ENCODE measurements at regions not wholly inside any gene's neighbourhood (a gene's known extent, or its start where the extent isn't known, plus 50 kb on each side); places are given as distances from the start of the nearest gene placed in this dataset.

DNA sequence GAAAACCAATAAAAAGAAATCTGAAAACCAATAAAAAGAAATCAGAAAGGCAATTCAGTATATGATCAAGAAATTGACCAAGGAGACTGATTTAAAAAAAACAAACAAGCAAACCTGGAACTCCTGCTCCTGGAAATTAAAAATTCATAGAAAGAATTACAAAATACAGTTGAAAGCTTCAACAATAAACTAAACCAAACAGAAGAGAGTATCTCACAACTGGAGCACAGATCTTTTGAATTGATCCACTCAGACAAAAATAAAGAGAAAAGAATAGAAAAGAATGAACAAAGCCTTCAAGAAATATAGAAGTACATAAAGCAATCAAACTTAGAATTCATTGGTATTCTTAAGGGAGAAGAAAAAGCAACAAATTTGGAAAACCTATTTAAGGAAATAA is 271.4 kb downstream of the MBNL1 start:
- no peak overlapping the region for H3K27ac ChIP-seq (ENCODE audit: low read depth, low read length)
- no peak for DNase-seq
- TF ChIP-seq, protein P1, sequence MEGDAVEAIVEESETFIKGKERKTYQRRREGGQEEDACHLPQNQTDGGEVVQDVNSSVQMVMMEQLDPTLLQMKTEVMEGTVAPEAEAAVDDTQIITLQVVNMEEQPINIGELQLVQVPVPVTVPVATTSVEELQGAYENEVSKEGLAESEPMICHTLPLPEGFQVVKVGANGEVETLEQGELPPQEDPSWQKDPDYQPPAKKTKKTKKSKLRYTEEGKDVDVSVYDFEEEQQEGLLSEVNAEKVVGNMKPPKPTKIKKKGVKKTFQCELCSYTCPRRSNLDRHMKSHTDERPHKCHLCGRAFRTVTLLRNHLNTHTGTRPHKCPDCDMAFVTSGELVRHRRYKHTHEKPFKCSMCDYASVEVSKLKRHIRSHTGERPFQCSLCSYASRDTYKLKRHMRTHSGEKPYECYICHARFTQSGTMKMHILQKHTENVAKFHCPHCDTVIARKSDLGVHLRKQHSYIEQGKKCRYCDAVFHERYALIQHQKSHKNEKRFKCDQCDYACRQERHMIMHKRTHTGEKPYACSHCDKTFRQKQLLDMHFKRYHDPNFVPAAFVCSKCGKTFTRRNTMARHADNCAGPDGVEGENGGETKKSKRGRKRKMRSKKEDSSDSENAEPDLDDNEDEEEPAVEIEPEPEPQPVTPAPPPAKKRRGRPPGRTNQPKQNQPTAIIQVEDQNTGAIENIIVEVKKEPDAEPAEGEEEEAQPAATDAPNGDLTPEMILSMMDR (conservative IDR thresholded peaks at IDR 0.05): no peak
- peaks cover 5% of the 10 kb centered on the region for H3K27me3 Mint-ChIP-seq (ENCODE audit: insufficient read depth)
- H3K36me3 Mint-ChIP-seq (ENCODE audit: low read depth): no peaks in the 10 kb centered on the region
- H3K4me3 Mint-ChIP-seq: no peak overlapping the region
- no peaks in the 10 kb centered on the region for H3K4me1 ChIP-seq (ENCODE audit: control insufficient read depth, insufficient read depth, low read length)
- H3K9ac ChIP-seq (ENCODE audit: extremely low read depth, low read length, poor library complexity, severe bottlenecking): no peak overlapping the region
- H3K36me3 ChIP-seq (ENCODE audit: control insufficient read depth, insufficient read depth, low read length): no peaks in the 10 kb centered on the region
- no peak overlapping the region for H3K4me3 ChIP-seq (ENCODE audit: low read length)
- no peaks in the 10 kb centered on the region for H3K4me1 Mint-ChIP-seq
- H3K9me3 ChIP-seq (ENCODE audit: control insufficient read depth, low read length): no peaks in the 10 kb centered on the region
- no peak overlapping the region for H3K27ac Mint-ChIP-seq
- no peaks in the 10 kb centered on the region for H3K27me3 ChIP-seq (ENCODE audit: control insufficient read depth, insufficient read depth, low read length, poor library complexity, severe bottlenecking)
- peaks cover 6% of the 10 kb centered on the region for H3K9me3 Mint-ChIP-seq

DNA sequence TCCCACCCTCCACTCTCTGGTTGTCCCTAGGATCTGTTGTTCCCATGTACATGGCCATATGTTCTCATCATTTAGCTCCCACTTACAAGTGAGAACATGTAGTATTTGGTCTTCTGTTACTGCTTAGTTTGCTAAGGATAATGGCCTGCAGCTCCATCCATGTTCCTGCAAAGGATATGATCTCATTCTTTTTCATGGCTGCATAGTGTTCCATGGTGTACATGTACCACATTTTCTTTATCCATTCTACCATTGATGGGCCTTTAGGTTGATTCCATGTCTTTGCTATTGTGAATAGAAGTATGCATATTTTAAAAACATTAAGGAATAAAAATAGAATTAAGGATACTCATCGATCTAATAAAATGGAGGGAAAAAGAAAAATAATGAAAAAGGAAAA is 278.4 kb downstream of the MBNL1 start:
- H3K4me1 ChIP-seq (ENCODE audit: control insufficient read depth, insufficient read depth, low read length): no peaks in the 10 kb centered on the region
- Mint-ChIP-seq H3K27me3 (ENCODE audit: insufficient read depth) (no peaks in the 10 kb centered on the region), H3K27ac (no peak overlapping the region), H3K4me1 (no peaks in the 10 kb centered on the region), H3K9me3 (no peaks in the 10 kb centered on the region), H3K4me3 (no peak overlapping the region), H3K36me3 (ENCODE audit: low read depth) (no peaks in the 10 kb centered on the region)
- no peak overlapping the region for H3K9ac ChIP-seq (ENCODE audit: extremely low read depth, low read length, poor library complexity, severe bottlenecking)
- H3K4me3 ChIP-seq (ENCODE audit: low read length): no peak overlapping the region
- TF ChIP-seq, protein P1 (conservative IDR thresholded peaks at IDR 0.05): no peak
- no peaks in the 10 kb centered on the region for H3K36me3 ChIP-seq (ENCODE audit: control insufficient read depth, insufficient read depth, low read length)
- no peak for DNase-seq
- peaks cover 7% of the 10 kb centered on the region for H3K9me3 ChIP-seq (ENCODE audit: control insufficient read depth, low read length)
- 80% methylated on average over 1 of the region's 1 CpG; no CpG with 5 or more reads in 1 of the 2 experiments for WGBS, 2 experiments (ENCODE audit: insufficient coverage in 1 of 2, insufficient read length in 1 of 2)
- H3K27ac ChIP-seq (ENCODE audit: low read depth, low read length): no peak overlapping the region
- H3K27me3 ChIP-seq (ENCODE audit: control insufficient read depth, insufficient read depth, low read length, poor library complexity, severe bottlenecking): no peaks in the 10 kb centered on the region

DNA sequence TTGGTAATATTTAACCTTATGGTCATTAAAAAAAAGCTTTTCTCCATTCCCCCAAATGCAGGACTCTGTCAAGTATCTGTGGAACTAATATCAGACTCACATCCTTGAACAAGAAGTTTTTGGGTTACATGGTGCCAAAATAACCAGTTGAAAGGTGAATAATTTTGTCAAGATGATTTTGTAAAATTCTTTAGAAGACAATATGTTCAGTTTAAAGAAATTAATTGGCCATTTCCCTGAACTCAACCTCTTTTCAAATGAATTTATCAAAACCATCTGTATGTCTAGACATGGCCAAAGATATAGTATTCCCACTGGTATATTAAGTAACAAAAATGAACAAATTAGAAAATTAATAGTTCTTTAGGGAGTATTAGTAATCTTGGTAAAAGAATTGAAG is 280.5 kb downstream of the MBNL1 start:
- H3K27me3 Mint-ChIP-seq (ENCODE audit: insufficient read depth): no peaks in the 10 kb centered on the region
- no peak for DNase-seq
- H3K4me3 Mint-ChIP-seq: no peak overlapping the region
- H3K9me3 ChIP-seq (ENCODE audit: control insufficient read depth, low read length): peaks cover 7% of the 10 kb centered on the region
- H3K4me1 Mint-ChIP-seq: peaks cover 6% of the 10 kb centered on the region
- no peak overlapping the region for H3K27ac Mint-ChIP-seq
- TF ChIP-seq, protein P1 (conservative IDR thresholded peaks at IDR 0.05): no peak
- no peaks in the 10 kb centered on the region for H3K36me3 Mint-ChIP-seq (ENCODE audit: low read depth)
- no peak overlapping the region for H3K4me3 ChIP-seq (ENCODE audit: low read length)
- H3K9me3 Mint-ChIP-seq: no peaks in the 10 kb centered on the region
- H3K4me1 ChIP-seq (ENCODE audit: control insufficient read depth, insufficient read depth, low read length): no peaks in the 10 kb centered on the region
- H3K9ac ChIP-seq (ENCODE audit: extremely low read depth, low read length, poor library complexity, severe bottlenecking): no peak overlapping the region
- H3K27ac ChIP-seq (ENCODE audit: low read depth, low read length): no peak overlapping the region
- H3K36me3 ChIP-seq (ENCODE audit: control insufficient read depth, insufficient read depth, low read length): no peaks in the 10 kb centered on the region
- H3K27me3 ChIP-seq (ENCODE audit: control insufficient read depth, insufficient read depth, low read length, poor library complexity, severe bottlenecking): no peaks in the 10 kb centered on the region

Data from endodermal cell (in vitro differentiated cells).